ENCODE measurements at regions not wholly inside any gene's neighbourhood (a gene's known extent, or its start where the extent isn't known, plus 50 kb on each side); places are given as distances from the start of the nearest gene placed in this dataset.
"Not testable (repeated sequence)": the region's sequence is repeated elsewhere in the genome, so short reads cannot be mapped to it uniquely, and the experiment has no call there.

GRCh38 chr7:142632271-142633134, 116.8 kb upstream of the PRSS1 start:
- Histone ChIP-seq H4K20me1 (ENCODE audit: insufficient read depth) (no peaks in the 10 kb centered on the region; the same call in 1 of the 2 replicates), H3K4me3 (no peak overlapping the region), H3F3A (ENCODE audit: insufficient read depth, low read depth) (no peaks in the 10 kb centered on the region), H3K4me1 (replicated peaks; ENCODE audit: insufficient read depth) (no peaks in the 10 kb centered on the region), H3K9me2 (ENCODE audit: insufficient read depth) (no peaks in the 10 kb centered on the region), H3K9me3 (ENCODE audit: insufficient read depth, low read depth) (no peaks in the 10 kb centered on the region), H3K27me3 (ENCODE audit: insufficient read depth, low read depth) (no peaks in the 10 kb centered on the region), H2AFZ (no peak overlapping the region), H3K4me2 (peak overlapping the region; percentile 19), H3K36me3 (ENCODE audit: low read depth) (no peaks in the 10 kb centered on the region), H3K79me2 (ENCODE audit: low read depth) (no peaks in the 10 kb centered on the region), H3K27ac (no peak overlapping the region)
- no peak for TF ChIP-seq EZH2 (IDR thresholded peaks at IDR 0.05; ENCODE audit: low read depth)
- TF ChIP-seq CTCF (conservative IDR thresholded peaks at IDR 0.05) = peak; percentile 93
- ChIA-PET POLR2A (ENCODE audit: unreplicated experiment) (no interaction called here), CTCF (interaction anchor here (0.6 to 2.5 kb wide), 13 partner anchors 28 to 845 kb away, joined by 3 to 18 read pairs (median 4); no protein-coding TSS in a partner anchor)
- DNase-seq = peak; percentile 70 to 72
- intact Hi-C loops (cut with micrococcal nuclease; ENCODE audit: unreplicated experiment) = loop anchor here (1.0 to 10.0 kb wide), 13 partner anchors 97 to 583 kb away; no protein-coding TSS in a partner anchor
- BruUV-seq (replicated peaks) = no TSS peak

- ChIA-PET POLR2A (ENCODE audit: unreplicated experiment) (no interaction called here), CTCF (no interaction called here)
- H3K9me3 ChIP-seq (ENCODE audit: insufficient read depth, low read depth) = no peaks in the 10 kb centered on the region
- no peak overlapping the region for H2AFZ ChIP-seq
- H3K27me3 ChIP-seq (ENCODE audit: insufficient read depth, low read depth) = no peaks in the 10 kb centered on the region
- H3K4me3 ChIP-seq = no peak overlapping the region
- H3F3A ChIP-seq (ENCODE audit: insufficient read depth, low read depth) = no peaks in the 10 kb centered on the region
- intact Hi-C loops (cut with micrococcal nuclease; ENCODE audit: unreplicated experiment) = loop anchor here (5.0 to 10.0 kb wide), 2 partner anchors 238 to 375 kb away; no protein-coding TSS in a partner anchor
- DNase-seq = no peak
- no peak for TF ChIP-seq EZH2 (IDR thresholded peaks at IDR 0.05; ENCODE audit: low read depth)
- no peak for TF ChIP-seq CTCF (conservative IDR thresholded peaks at IDR 0.05)
- H3K36me3 ChIP-seq (ENCODE audit: low read depth) = no peaks in the 10 kb centered on the region
- no peaks in the 10 kb centered on the region for H3K79me2 ChIP-seq (ENCODE audit: low read depth)
- H3K9me2 ChIP-seq (ENCODE audit: insufficient read depth) = no peaks in the 10 kb centered on the region
- no TSS peak for BruUV-seq (replicated peaks)
- no peaks in the 10 kb centered on the region; the same call in 1 of the 2 replicates for H4K20me1 ChIP-seq (ENCODE audit: insufficient read depth)
- H3K4me1 ChIP-seq (replicated peaks; ENCODE audit: insufficient read depth) = no peaks in the 10 kb centered on the region
- H3K27ac ChIP-seq = no peak overlapping the region
- H3K4me2 ChIP-seq = no peak overlapping the region
Observed at GRCh38 chr7:142629588-142630260, 119.5 kb upstream of the PRSS1 start.

GRCh38 chr7:142628945-142629344, 120.3 kb upstream of the PRSS1 start:
- H3F3A ChIP-seq (ENCODE audit: insufficient read depth, low read depth) = no peaks in the 10 kb centered on the region
- H3K9me3 ChIP-seq (ENCODE audit: insufficient read depth, low read depth) = no peaks in the 10 kb centered on the region
- no peak for TF ChIP-seq CTCF (conservative IDR thresholded peaks at IDR 0.05)
- no peak for TF ChIP-seq EZH2 (IDR thresholded peaks at IDR 0.05; ENCODE audit: low read depth)
- no peak overlapping the region for H3K27ac ChIP-seq
- no peak overlapping the region for H3K4me2 ChIP-seq
- DNase-seq = no peak
- no peaks in the 10 kb centered on the region for H3K79me2 ChIP-seq (ENCODE audit: low read depth)
- H3K36me3 ChIP-seq (ENCODE audit: low read depth) = no peaks in the 10 kb centered on the region
- no peaks in the 10 kb centered on the region for H3K9me2 ChIP-seq (ENCODE audit: insufficient read depth)
- intact Hi-C loops (cut with micrococcal nuclease; ENCODE audit: unreplicated experiment) = no loop called here
- no peaks in the 10 kb centered on the region for H4K20me1 ChIP-seq (ENCODE audit: insufficient read depth)
- no peak overlapping the region for H2AFZ ChIP-seq
- no peaks in the 10 kb centered on the region for H3K27me3 ChIP-seq (ENCODE audit: insufficient read depth, low read depth)
- no peak overlapping the region for H3K4me3 ChIP-seq
- ChIA-PET CTCF (interaction anchor here (0.5 kb wide), 1 partner anchor 268 kb away, joined by 4 read pairs; no protein-coding TSS in a partner anchor), POLR2A (ENCODE audit: unreplicated experiment) (interaction anchor here (0.6 kb wide), 1 partner anchor 232 kb away, joined by 3 read pairs; no protein-coding TSS in a partner anchor)
- no peaks in the 10 kb centered on the region for H3K4me1 ChIP-seq (replicated peaks; ENCODE audit: insufficient read depth)
- BruUV-seq (replicated peaks) = no TSS peak

GRCh38 chr7:142627223-142627622, 122.0 kb upstream of the PRSS1 start:
- H3K27me3 ChIP-seq (ENCODE audit: insufficient read depth, low read depth); H3K4me1 ChIP-seq (replicated peaks; ENCODE audit: insufficient read depth); H3K9me3 ChIP-seq (ENCODE audit: insufficient read depth, low read depth); H2AFZ ChIP-seq; DNase-seq; H3K4me3 ChIP-seq; H3K36me3 ChIP-seq (ENCODE audit: low read depth); H3K79me2 ChIP-seq (ENCODE audit: low read depth); H3K4me2 ChIP-seq; H3K27ac ChIP-seq; H3K9me2 ChIP-seq (ENCODE audit: insufficient read depth); CTCF ChIA-PET; H3F3A ChIP-seq (ENCODE audit: insufficient read depth, low read depth); H4K20me1 ChIP-seq (ENCODE audit: insufficient read depth); intact Hi-C loops (cut with micrococcal nuclease; ENCODE audit: unreplicated experiment); POLR2A ChIA-PET (ENCODE audit: unreplicated experiment); BruUV-seq (replicated peaks): not testable (repeated sequence)

Measured in PC-9 (cell line).